BJ (cell line): ENCODE measurements at regions not wholly inside any gene's neighbourhood (a gene's known extent, or its start where the extent isn't known, plus 50 kb on each side); places are given as distances from the start of the nearest gene placed in this dataset.

Experiments used
- CTCF ChIA-PET: fragments of 350-600 bp; formaldehyde crosslinking; extraction: SDS; loops from one replicate; lab custom pipeline; 2021; ENCODE audit warnings: antibody characterized with exemption, inconsistent platforms; lab: Yijun Ruan, JAX
- POLR2A ChIA-PET: fragments of 300-600 bp; sonication (Branson Sonifier 250); formaldehyde crosslinking; extraction: SDS; loops from one replicate; lab custom pipeline; 2021; ENCODE audit warnings: antibody characterized with exemption; lab: Charles Lee
- DNase-seq: peaks from one replicate; pipeline ENCODE4 v3.0.0-alpha.2; 2011; ENCODE audit warnings: low read depth
- H3K27me3 ChIP-seq: 2 replicates; pipeline ENCODE4 v1.6.0; 2011; ENCODE audit warnings: low read length; ENCODE audit not compliant: control insufficient read depth, insufficient read depth
- H3K36me3 ChIP-seq: 2 replicates; pipeline ENCODE4 v1.5.1; 2011; ENCODE audit warnings: low read length; ENCODE audit not compliant: control insufficient read depth, insufficient read depth
- H3K4me3 ChIP-seq: 2 replicates; pipeline ENCODE4 v1.5.1; 2011; ENCODE audit warnings: low read depth, mild to moderate bottlenecking, control low read depth, low read length
- TF ChIP-seq, protein P1 (sequence below): IDR thresholded peaks from 2 replicates; pipeline ENCODE4 v1.5.1; 2011; ENCODE audit warnings: low read depth, mild to moderate bottlenecking, control low read depth, inconsistent platforms, low read length, moderate library complexity; ENCODE audit not compliant: insufficient read depth

DNA sequence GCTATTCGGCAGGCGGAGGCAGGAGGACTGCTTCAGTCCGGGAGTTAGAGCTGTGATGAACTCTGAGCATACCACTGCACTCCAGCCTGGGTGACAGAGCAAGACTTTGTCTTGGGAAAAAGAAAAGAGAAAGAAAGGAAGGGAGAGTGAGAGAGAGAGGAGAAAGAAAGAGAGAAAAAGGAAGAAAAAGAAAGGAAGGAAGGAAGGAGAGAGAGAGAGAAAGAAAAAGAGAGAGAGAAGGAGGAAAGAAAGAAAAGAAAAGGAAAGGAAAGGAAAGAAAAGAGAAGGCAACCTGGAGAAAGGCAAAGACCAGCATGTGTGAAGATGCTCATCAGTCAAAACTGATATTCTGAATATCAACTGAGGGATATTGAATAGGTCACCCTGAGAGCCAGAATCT lies 143.1 kb upstream of the SASH1 start:
- Histone ChIP-seq H3K4me3 (no peak overlapping the region), H3K36me3 (no peaks in the 10 kb centered on the region), H3K27me3 (no peaks in the 10 kb centered on the region; the same call in 1 of the 2 replicates)
- TF ChIP-seq, protein P1, sequence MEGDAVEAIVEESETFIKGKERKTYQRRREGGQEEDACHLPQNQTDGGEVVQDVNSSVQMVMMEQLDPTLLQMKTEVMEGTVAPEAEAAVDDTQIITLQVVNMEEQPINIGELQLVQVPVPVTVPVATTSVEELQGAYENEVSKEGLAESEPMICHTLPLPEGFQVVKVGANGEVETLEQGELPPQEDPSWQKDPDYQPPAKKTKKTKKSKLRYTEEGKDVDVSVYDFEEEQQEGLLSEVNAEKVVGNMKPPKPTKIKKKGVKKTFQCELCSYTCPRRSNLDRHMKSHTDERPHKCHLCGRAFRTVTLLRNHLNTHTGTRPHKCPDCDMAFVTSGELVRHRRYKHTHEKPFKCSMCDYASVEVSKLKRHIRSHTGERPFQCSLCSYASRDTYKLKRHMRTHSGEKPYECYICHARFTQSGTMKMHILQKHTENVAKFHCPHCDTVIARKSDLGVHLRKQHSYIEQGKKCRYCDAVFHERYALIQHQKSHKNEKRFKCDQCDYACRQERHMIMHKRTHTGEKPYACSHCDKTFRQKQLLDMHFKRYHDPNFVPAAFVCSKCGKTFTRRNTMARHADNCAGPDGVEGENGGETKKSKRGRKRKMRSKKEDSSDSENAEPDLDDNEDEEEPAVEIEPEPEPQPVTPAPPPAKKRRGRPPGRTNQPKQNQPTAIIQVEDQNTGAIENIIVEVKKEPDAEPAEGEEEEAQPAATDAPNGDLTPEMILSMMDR = no peak
- ChIA-PET CTCF (no interaction called here), POLR2A (no interaction called here)
- no peak for DNase-seq

GRCh38 chr6:148200293-148200692 lies 142.3 kb upstream of the SASH1 start:
- no peak for DNase-seq
- no peaks in the 10 kb centered on the region; the same call in 1 of the 2 replicates for H3K27me3 ChIP-seq
- no peak overlapping the region for H3K4me3 ChIP-seq
- no peaks in the 10 kb centered on the region for H3K36me3 ChIP-seq
- ChIA-PET CTCF (no interaction called here), POLR2A (no interaction called here)
- TF ChIP-seq, protein P1 = no peak

DNA sequence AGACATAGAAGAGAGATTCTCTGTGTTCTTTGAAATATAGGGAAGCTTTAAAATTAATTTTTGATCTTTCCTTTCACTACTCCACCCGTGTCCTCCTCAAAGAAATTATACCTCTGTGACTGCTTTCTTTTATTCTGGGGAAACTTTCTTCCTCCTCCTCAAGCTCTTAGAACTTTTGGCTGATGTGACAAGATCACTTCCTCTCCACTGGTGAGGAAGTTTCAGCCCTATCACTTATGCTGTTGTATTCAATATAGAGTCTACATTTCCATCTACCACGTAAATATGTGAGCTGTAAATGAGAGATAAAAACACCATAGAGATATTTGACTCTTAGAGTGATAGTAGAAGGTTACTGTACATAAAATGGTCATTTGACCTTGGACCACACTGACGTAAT lies 141.9 kb upstream of the SASH1 start:
- TF ChIP-seq, protein P1 = no peak
- H3K4me3 ChIP-seq = no peak overlapping the region
- H3K27me3 ChIP-seq = no peaks in the 10 kb centered on the region; the same call in 1 of the 2 replicates
- ChIA-PET POLR2A (no interaction called here), CTCF (interaction anchor here (1.1 kb wide), 1 partner anchor 15 kb away, joined by 3 read pairs; no protein-coding TSS in a partner anchor)
- no peak for DNase-seq
- no peaks in the 10 kb centered on the region for H3K36me3 ChIP-seq

DNA sequence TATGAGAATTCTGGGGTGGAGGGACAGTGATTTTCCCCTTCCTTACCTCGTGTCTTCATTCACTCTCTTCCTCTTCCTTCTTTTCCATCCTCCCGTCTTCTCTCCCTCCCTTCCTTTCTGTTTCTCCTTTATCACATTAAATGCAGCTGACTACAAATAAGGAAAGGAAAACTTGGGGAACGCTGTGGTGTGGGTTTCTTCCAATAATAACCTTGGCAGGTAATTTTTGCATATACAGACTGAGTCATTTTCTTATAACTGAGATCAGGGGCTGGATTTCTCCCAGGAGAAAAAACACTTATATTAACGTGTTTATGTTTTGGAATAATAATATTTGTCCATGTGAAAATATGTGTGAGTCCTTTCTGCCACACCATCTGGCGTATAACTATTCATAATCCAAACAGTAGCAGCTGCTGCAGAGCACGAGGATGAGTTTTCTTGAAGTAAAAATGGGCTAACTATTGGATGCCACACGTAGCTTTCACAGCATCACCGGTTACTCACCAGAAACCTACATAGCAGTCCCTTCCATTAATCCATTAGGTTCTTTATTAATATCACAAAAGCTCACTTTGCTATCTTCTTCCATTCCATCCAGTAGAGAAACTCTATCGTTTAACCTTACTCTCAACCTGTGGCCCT lies 139.2 kb upstream of the SASH1 start:
- TF ChIP-seq, protein P1 = no peak
- no peaks in the 10 kb centered on the region; the same call in 1 of the 2 replicates for H3K27me3 ChIP-seq
- H3K36me3 ChIP-seq = no peaks in the 10 kb centered on the region
- ChIA-PET POLR2A (interaction anchor here (0.7 kb wide), 1 partner anchor 36 kb away, joined by 3 read pairs; no protein-coding TSS in a partner anchor), CTCF (interaction anchor here (1.4 to 2.7 kb wide), 2 partner anchors 11 to 27 kb away, joined by 3 to 9 read pairs; no protein-coding TSS in a partner anchor)
- no peak overlapping the region for H3K4me3 ChIP-seq
- DNase-seq = no peak

DNA sequence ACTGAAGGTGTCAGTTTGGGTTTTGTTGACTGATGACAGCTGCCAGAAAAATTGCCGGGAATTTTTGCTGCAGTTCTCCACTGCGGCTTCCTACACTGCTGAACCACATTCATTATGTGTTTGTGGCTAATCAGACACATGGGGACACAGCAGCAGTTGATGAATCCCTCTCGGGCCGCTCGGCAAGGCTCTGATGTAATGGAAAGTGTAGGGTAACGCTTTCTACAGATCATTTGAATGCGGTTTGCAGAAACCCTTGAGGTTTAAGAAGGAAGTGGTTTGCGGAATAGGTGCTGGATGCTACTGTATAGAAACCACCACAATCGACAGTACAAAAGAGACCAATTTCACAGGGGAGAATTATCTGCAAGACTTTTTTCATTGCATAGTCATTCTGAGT lies 138.7 kb upstream of the SASH1 start:
- DNase-seq = no peak
- TF ChIP-seq, protein P1 = no peak
- no peaks in the 10 kb centered on the region; the same call in 1 of the 2 replicates for H3K27me3 ChIP-seq
- H3K4me3 ChIP-seq = no peak overlapping the region
- no peaks in the 10 kb centered on the region for H3K36me3 ChIP-seq
- ChIA-PET CTCF (interaction anchor here (1.4 kb wide), 1 partner anchor 10 kb away, joined by 3 read pairs; no protein-coding TSS in a partner anchor), POLR2A (no interaction called here)
